Transverse colon (tissue), 4 donors: ENCODE measurements at regions not wholly inside any gene's neighbourhood (a gene's known extent, or its start where the extent isn't known, plus 50 kb on each side); places are given as distances from the start of the nearest gene placed in this dataset.
"Not testable (repeated sequence)": the region's sequence is repeated elsewhere in the genome, so short reads cannot be mapped to it uniquely, and the experiment has no call there.

ENCODE experiments used
- EP300 ChIP-seq: sonication (generic); formaldehyde crosslinking; IDR thresholded peaks from one replicate; pipeline ENCODE4 v1.6.1; 2017; ENCODE audit warnings: antibody characterized with exemption, low read depth
- POLR2AphosphoS5 ChIP-seq, 3 donors: sonication (generic); formaldehyde crosslinking; IDR thresholded peaks; one replicate each; pipeline ENCODE4 v1.6.1; 2016; ENCODE audit warnings: antibody characterized with exemption in 3 of 3
- TF ChIP-seq, protein P1 (sequence below), 5 experiments: fragments of 200-600 bp in 3 of 5; fragments of 450-650 bp in 2 of 5; sonication (generic) in 3 of 5; IDR thresholded peaks; 1 replicate in 2 of 5; 2 replicates in 3 of 5; pipeline ENCODE4 v1.5.1; 2016 to 2017; ENCODE audit warnings: antibody characterized with exemption in 5 of 5, inconsistent platforms in 3 of 5, mild to moderate bottlenecking in 2 of 5, moderate library complexity in 1 of 5

DNA sequence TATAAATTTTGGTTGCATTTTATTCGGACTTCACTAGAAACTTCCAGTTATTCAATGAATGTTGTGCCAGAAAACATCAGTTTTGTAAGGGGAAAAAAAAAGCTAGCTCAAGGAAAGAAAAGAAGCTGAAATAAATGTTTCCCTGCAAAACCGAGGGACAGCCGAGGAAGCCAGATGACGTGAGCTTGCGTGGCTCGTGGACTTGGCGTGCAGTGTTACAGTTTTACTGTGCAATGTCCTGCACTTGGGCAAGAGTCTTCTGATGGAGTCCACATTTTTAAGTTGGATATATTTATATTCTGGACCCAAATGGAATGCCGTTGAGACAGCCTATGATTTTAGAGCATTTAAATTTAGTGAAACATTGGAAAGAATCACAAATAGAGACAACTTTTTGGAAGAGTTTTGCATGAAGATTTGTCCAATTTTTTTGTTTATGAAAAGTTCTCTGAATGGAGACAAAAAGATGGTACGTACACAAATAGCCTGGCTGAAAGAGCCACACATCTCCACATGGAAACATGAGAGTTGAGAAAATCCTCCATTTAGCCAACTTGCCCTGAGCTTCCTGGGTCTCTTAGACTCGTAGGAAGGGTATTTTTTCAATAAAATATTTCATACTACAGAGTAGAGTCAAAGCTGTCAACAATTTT is 210.5 kb downstream of the BANP start:
- TF ChIP-seq, protein P1, sequence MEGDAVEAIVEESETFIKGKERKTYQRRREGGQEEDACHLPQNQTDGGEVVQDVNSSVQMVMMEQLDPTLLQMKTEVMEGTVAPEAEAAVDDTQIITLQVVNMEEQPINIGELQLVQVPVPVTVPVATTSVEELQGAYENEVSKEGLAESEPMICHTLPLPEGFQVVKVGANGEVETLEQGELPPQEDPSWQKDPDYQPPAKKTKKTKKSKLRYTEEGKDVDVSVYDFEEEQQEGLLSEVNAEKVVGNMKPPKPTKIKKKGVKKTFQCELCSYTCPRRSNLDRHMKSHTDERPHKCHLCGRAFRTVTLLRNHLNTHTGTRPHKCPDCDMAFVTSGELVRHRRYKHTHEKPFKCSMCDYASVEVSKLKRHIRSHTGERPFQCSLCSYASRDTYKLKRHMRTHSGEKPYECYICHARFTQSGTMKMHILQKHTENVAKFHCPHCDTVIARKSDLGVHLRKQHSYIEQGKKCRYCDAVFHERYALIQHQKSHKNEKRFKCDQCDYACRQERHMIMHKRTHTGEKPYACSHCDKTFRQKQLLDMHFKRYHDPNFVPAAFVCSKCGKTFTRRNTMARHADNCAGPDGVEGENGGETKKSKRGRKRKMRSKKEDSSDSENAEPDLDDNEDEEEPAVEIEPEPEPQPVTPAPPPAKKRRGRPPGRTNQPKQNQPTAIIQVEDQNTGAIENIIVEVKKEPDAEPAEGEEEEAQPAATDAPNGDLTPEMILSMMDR (IDR thresholded peaks at IDR 0.05) = not testable (repeated sequence)
- TF ChIP-seq POLR2AphosphoS5 (IDR thresholded peaks at IDR 0.05) = peak in 1 of 3 donors; percentile 8
- not testable (repeated sequence) for TF ChIP-seq EP300
